CD4-positive, alpha-beta T cell treated with Interleukin-1 beta for 1 hour (primary cell): ENCODE measurements at regions not wholly inside any gene's neighbourhood (a gene's known extent, or its start where the extent isn't known, plus 50 kb on each side); places are given as distances from the start of the nearest gene placed in this dataset.

Experiments
- DNase-seq, 2 donors: peaks; one replicate each; pipeline ENCODE4 v3.0.0-alpha.2; 2020 to 2022

DNA sequence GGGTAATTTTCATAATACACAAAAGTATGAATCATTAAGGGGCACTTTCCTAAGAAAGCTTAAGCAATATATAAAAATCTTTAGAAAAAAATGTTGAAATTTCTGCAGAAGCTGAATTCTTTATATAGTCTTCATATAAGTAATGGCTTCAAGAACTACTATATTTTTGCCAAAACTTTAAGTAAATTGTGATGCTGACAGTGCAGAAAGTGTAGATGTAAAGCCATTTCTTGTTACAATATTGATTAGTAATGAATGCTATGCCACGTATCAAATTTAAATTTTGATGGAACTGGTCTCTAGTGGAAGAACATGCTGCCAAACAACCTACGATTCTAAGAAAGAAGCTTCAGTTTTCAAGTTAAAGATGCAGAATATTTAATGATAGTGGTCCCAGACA is 1210.0 kb downstream of the SLITRK1 start:
- no peak for DNase-seq

GRCh38 chr13:82664183-82664582 is 1218.1 kb downstream of the SLITRK1 start:
- DNase-seq: no peak

- no peak for DNase-seq
Observed at GRCh38 chr13:82661126-82661525, 1221.1 kb downstream of the SLITRK1 start.

GRCh38 chr13:82658811-82659210 is 1223.5 kb downstream of the SLITRK1 start:
- DNase-seq: no peak

GRCh38 chr13:82657471-82657870 is 1224.8 kb downstream of the SLITRK1 start:
- DNase-seq: no peak

GRCh38 chr13:82654861-82655855 is 1227.1 kb downstream of the SLITRK1 start:
- no peak for DNase-seq

DNA sequence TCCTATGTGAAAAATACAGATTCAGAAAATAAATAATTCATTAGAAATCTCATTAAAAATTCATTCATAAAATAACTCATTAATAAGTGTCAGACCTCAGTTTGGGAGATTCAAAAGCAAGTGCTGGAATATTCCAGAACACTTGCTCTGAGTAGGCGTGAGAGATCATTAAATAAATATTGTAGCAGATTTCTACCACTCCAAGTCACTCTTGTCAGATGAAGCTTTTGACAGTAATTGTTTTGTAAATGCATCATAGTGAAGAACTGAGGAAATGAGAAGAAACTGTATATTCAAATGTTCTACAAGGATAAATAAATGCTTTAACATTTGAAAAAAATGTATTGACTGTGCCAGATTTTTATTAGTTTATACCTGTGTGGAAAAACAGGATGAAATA is 1228.1 kb downstream of the SLITRK1 start:
- no peak for DNase-seq

DNA sequence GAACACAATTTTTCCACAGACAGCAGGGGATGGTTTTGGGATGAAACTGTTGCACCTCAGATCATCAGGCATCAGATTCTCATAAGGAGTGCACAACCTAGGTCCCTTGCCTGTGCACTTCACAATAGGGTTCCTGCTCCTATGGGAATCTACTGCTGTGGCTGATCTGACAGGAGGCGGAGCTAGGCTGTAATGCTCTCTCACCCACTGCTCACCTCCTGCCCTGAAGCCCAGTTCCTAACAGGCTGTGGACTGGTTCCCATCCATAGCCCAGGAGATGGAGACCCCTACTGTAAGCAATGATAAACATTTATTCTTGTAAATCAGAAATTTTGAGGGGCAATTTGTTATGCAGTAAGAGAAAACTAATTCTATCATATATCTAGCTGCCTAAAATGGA is 1234.7 kb downstream of the SLITRK1 start:
- no peak for DNase-seq

- no peak for DNase-seq
Observed at GRCh38 chr13:82636119-82636518, 1246.2 kb downstream of the SLITRK1 start.

GRCh38 chr13:82634946-82635345 is 1247.3 kb downstream of the SLITRK1 start:
- no peak for DNase-seq

GRCh38 chr13:82627183-82627582 is 1255.1 kb downstream of the SLITRK1 start:
- no peak for DNase-seq

- no peak for DNase-seq
Observed at GRCh38 chr13:82625717-82626116, 1256.6 kb downstream of the SLITRK1 start.

- DNase-seq: no peak
Observed at GRCh38 chr13:82615043-82615442, 1267.2 kb downstream of the SLITRK1 start.

- DNase-seq: no peak
Observed at GRCh38 chr13:82614086-82614485, 1268.2 kb downstream of the SLITRK1 start.

DNA sequence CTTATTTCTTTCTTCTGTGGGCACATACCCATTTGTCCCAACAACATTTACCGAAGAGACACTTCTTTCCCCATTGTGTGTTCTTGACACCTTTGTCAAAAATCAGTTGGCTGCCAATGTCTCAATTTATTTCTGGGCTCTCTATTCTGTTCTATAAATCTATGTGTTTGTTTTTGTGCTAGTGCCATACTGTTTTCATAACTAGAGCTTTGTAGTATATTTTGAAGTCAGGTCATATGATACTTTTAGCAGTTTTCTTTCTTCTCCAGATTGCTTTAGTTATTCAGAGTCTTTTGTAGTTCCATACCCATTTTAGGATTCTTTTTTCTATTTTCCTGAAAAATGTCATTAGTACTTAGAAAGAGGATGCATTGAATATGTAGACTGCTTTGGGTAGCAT is 1276.3 kb downstream of the SLITRK1 start:
- DNase-seq: no peak

GRCh38 chr13:82597747-82598146 is 1284.5 kb downstream of the SLITRK1 start:
- no peak for DNase-seq

DNA sequence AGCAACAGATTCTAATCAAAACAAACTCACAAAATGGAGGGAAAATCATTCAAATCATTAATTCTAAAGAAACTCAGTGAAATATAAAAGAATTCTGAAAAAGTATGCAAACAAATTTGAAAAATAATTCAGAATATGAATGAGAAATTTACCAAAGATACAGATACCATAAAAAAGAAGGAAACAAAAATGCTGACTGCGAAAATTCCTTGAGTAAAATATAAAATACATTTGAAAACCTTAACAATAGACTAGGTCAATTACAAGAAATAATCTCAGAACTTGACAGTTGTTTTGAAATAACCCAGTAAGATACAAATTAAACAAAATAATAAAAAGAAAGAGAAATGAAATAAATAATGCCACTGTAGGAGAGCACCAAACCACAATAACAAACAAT is 1289.0 kb downstream of the SLITRK1 start:
- no peak for DNase-seq

GRCh38 chr13:82571653-82572052 is 1310.6 kb downstream of the SLITRK1 start:
- DNase-seq: no peak

- no peak for DNase-seq
Observed at GRCh38 chr13:82569581-82569980, 1312.7 kb downstream of the SLITRK1 start.

DNA sequence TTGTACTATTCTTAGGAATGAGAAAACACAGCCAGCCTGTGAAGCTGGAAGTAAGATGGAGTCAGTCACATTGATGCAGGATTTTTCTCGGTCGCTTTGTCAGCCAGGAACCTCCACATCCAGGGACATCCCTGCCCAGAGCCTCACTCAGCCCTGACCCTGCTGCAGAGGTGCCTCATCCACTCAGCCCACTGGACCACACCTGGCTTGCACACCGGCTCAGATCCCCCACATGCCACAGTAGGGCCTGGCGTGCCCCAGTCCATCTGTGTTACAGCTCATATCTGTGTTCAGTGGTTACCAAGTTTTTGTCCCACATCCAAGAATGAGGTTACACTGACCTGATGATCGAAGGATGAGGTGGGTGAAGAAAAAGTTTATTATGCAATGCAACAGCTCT is 1315.4 kb downstream of the SLITRK1 start:
- no peak for DNase-seq

DNA sequence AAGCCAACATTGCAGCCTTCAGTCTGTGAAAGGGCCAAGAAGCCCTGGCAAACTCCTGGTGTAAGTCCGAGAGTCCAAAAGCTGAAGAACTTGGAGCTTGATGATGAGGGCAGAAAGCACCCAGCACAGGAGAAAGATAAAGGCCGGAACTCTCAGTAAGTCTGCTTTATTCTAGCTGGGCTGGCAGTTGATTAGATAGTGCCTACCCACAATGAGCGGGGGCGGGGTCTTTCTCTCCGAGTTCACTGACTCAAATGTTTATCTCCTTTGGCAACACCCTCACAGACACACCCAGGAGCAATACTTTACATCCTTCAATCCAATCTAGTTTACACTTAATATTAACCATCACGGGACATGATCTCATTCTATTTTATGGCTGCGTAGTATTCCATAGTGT is 1317.1 kb downstream of the SLITRK1 start:
- no peak for DNase-seq

DNA sequence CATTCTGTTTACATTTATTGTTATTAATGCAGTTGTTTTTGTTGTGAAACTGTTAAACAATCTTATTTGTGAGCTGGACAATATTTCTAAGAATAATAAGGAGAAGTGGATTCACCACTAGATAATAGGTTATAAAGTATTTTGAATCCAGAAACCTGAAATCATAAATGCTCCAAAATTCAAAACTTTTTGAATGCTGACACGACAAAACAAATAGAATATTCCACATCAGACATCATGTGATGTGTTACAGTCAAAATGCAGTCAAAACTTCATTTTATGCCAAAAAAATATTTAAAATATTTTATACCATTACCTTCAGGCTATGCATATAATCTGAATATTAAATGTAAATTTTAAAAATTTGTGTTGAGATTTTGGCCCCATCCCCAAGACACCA is 1321.4 kb downstream of the SLITRK1 start:
- no peak for DNase-seq

DNA sequence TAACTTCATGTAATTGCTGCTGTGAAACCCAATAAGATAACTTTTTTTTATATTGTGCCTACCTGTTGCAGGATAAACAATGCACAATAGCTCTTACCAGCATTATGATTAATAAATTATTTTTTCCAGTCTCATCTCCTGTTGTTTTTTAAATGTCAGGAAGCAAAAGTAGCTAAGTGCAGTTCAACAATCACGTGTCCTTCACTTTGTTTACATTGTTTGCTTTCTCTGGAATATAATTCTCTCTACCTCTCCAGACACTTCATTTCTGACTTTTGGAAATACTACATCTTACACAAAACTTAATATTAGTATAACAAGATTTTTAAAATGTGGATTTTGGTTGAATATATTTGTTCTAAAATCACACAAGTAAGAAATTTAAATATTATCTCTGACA is 1359.4 kb downstream of the SLITRK1 start:
- DNase-seq: no peak

GRCh38 chr13:82506805-82507414 is 1375.4 kb downstream of the SLITRK1 start:
- no peak for DNase-seq
